H9 (cell line): ENCODE measurements at regions not wholly inside any gene's neighbourhood (a gene's known extent, or its start where the extent isn't known, plus 50 kb on each side); places are given as distances from the start of the nearest gene placed in this dataset.

Experiments
- DNase-seq: peaks from one replicate; pipeline ENCODE4 v3.0.0-alpha.2; 2017
- H2AFZ ChIP-seq: one replicate; pipeline ENCODE4 v1.6.1; 2013; ENCODE audit warnings: mild to moderate bottlenecking, low read length, control low read depth, moderate library complexity
- H2AK5ac ChIP-seq: 2 replicates; pipeline ENCODE4 v1.6.1; 2013; ENCODE audit warnings: low read length, control low read depth, mixed read lengths; ENCODE audit not compliant: insufficient read length
- H2BK120ac ChIP-seq: one replicate; pipeline ENCODE4 v1.6.1; 2013; ENCODE audit warnings: low read depth, mild to moderate bottlenecking, low read length, control low read depth, inconsistent platforms; ENCODE audit not compliant: poor library complexity, severe bottlenecking
- H2BK12ac ChIP-seq: 2 replicates; pipeline ENCODE4 v1.6.1; 2013; ENCODE audit warnings: low read length, control low read depth, mixed read lengths, low read depth; ENCODE audit not compliant: insufficient read length
- H2BK15ac ChIP-seq: 2 replicates; pipeline ENCODE4 v1.6.1; 2013; ENCODE audit warnings: low read depth, low read length, control low read depth
- H2BK20ac ChIP-seq: one replicate; pipeline ENCODE4 v1.6.1; 2013; ENCODE audit warnings: low read depth, mild to moderate bottlenecking, low read length, control low read depth, inconsistent platforms; ENCODE audit not compliant: poor library complexity, severe bottlenecking
- H2BK5ac ChIP-seq: 2 replicates; pipeline ENCODE4 v1.6.1; 2013; ENCODE audit warnings: low read length, control low read depth, mixed read lengths; ENCODE audit not compliant: insufficient read length
- H3K14ac ChIP-seq: 2 replicates; pipeline ENCODE4 v1.6.1; 2013; ENCODE audit warnings: low read length, control low read depth; ENCODE audit not compliant: insufficient read depth
- H3K18ac ChIP-seq: 2 replicates; pipeline ENCODE4 v1.6.1; 2013; ENCODE audit warnings: low read depth, mild to moderate bottlenecking, mixed read lengths, low read length, control low read depth; ENCODE audit not compliant: insufficient read length
- H3K23ac ChIP-seq: 2 replicates; pipeline ENCODE4 v1.6.1; 2013; ENCODE audit warnings: low read length, control low read depth, mixed read lengths, low read depth; ENCODE audit not compliant: insufficient read length
- H3K23me2 ChIP-seq: 2 replicates; pipeline ENCODE4 v1.6.1; 2013; ENCODE audit warnings: low read depth, mild to moderate bottlenecking, mixed read lengths, low read length, control low read depth; ENCODE audit not compliant: insufficient read length, poor library complexity, severe bottlenecking
- H3K27ac ChIP-seq: 2 replicates; pipeline ENCODE4 v1.5.1; 2013; ENCODE audit warnings: low read length, control low read depth, mixed read lengths, low read depth; ENCODE audit not compliant: insufficient read length
- H3K27me3 ChIP-seq: 2 replicates; pipeline ENCODE4 v1.6.1; 2013; ENCODE audit warnings: low read length, control low read depth, inconsistent platforms; ENCODE audit not compliant: insufficient read depth
- H3K4ac ChIP-seq: 2 replicates; pipeline ENCODE4 v1.6.1; 2013; ENCODE audit warnings: low read depth, mild to moderate bottlenecking, control low read depth, inconsistent platforms, low read length, moderate library complexity
- H3K4me1 ChIP-seq: 2 replicates; pipeline ENCODE4 v1.6.1; 2013; ENCODE audit warnings: low read length, control low read depth, inconsistent platforms; ENCODE audit not compliant: insufficient read depth
- H3K4me2 ChIP-seq: 2 replicates; pipeline ENCODE4 v1.6.1; 2013; ENCODE audit warnings: low read length, control low read depth, mixed read lengths; ENCODE audit not compliant: insufficient read length, insufficient read depth
- H3K56ac ChIP-seq: 2 replicates; pipeline ENCODE4 v1.6.1; 2013; ENCODE audit warnings: low read depth, mild to moderate bottlenecking, mixed read lengths, low read length, control low read depth; ENCODE audit not compliant: insufficient read length
- H3K79me1 ChIP-seq: 2 replicates; pipeline ENCODE4 v1.6.1; 2013; ENCODE audit warnings: low read depth, mild to moderate bottlenecking, moderate library complexity, low read length, control low read depth, inconsistent platforms; ENCODE audit not compliant: insufficient read depth, poor library complexity, severe bottlenecking
- H3K79me2 ChIP-seq: 2 replicates; pipeline ENCODE4 v1.6.1; 2013; ENCODE audit warnings: low read length, control low read depth, inconsistent platforms; ENCODE audit not compliant: insufficient read depth
- H3K9ac ChIP-seq: 2 replicates; pipeline ENCODE4 v1.6.1; 2013; ENCODE audit warnings: low read length, control low read depth, mixed read lengths; ENCODE audit not compliant: insufficient read length; ENCODE audit errors: extremely low read depth
- H3K9me3 ChIP-seq: one replicate; pipeline ENCODE4 v1.6.1; 2013; ENCODE audit warnings: low read depth, low read length, inconsistent platforms; ENCODE audit not compliant: control insufficient read depth
- H3T11ph ChIP-seq: one replicate; pipeline ENCODE4 v1.6.1; 2013; ENCODE audit warnings: mild to moderate bottlenecking, low read length, control low read depth, inconsistent platforms
- H4K20me1 ChIP-seq: one replicate; pipeline ENCODE4 v1.6.1; 2013; ENCODE audit not compliant: control insufficient read depth, insufficient read length, insufficient read depth
- H4K5ac ChIP-seq: 2 replicates; pipeline ENCODE4 v1.6.1; 2013; ENCODE audit warnings: low read depth, mild to moderate bottlenecking, mixed read lengths, low read length, control low read depth; ENCODE audit not compliant: insufficient read length
- H4K8ac ChIP-seq: replicated peaks from 2 replicates; pipeline ENCODE4 v1.6.1; 2013; ENCODE audit warnings: low read length, control low read depth, mixed read lengths, low read depth; ENCODE audit not compliant: insufficient read length
- H4K91ac ChIP-seq: 2 replicates; pipeline ENCODE4 v1.6.1; 2013; ENCODE audit warnings: low read depth, mild to moderate bottlenecking, moderate library complexity, mixed read lengths, low read length, control low read depth; ENCODE audit not compliant: insufficient read length
- H3K27ac Mint-ChIP-seq, 3 experiments: 2 replicates in 2 of 3; 3 replicates in 1 of 3; pipeline ENCODE4 v1.8.0; 2020 to 2021; ENCODE audit warnings: mixed read lengths in 3 of 3, mild to moderate bottlenecking in 1 of 3, moderate library complexity in 1 of 3
- H3K27me3 Mint-ChIP-seq: 2 replicates; pipeline ENCODE4 v1.8.0; 2021; ENCODE audit warnings: low read depth, mild to moderate bottlenecking, moderate library complexity, mixed read lengths
- H3K36me3 Mint-ChIP-seq, 3 experiments: 2 replicates in 2 of 3; 3 replicates in 1 of 3; pipeline ENCODE4 v1.8.0; 2020 to 2021; ENCODE audit warnings: low read depth in 3 of 3, mixed read lengths in 3 of 3; ENCODE audit not compliant: insufficient read depth in 1 of 3
- H3K4me1 Mint-ChIP-seq, 2 experiments: 2 replicates each; pipeline ENCODE4 v1.8.0; 2020; ENCODE audit warnings: mixed read lengths in 2 of 2
- H3K4me3 Mint-ChIP-seq, 2 experiments: 2 replicates in 1 of 2; 3 replicates in 1 of 2; pipeline ENCODE4 v1.8.0; 2020 to 2021; ENCODE audit warnings: mild to moderate bottlenecking in 2 of 2, mixed read lengths in 2 of 2, moderate library complexity in 1 of 2
- H3K9me3 Mint-ChIP-seq, 2 experiments: 2 replicates in 1 of 2; 3 replicates in 1 of 2; pipeline ENCODE4 v1.8.0; 2020; ENCODE audit warnings: mild to moderate bottlenecking in 2 of 2, mixed read lengths in 2 of 2, moderate library complexity in 1 of 2
- CTCF ChIP-seq: fragments of 200-600 bp; sonication (generic); conservative IDR thresholded peaks from 3 replicates; pipeline ENCODE4 v1.8.0; 2021; ENCODE audit warnings: antibody characterized with exemption, mild to moderate bottlenecking
- WGBS: extraction: QIAGEN DNeasy Blood & Tissue Kit; methylation state at CpG from one replicate; pipeline ENCODE4 v1.1.7; 2013; ENCODE audit warnings: missing lambda C conversion rate, low lambda C conversion rate, mixed read lengths; ENCODE audit not compliant: insufficient read length; ENCODE audit errors: extremely low coverage; 5-methylcytosine and 5-hydroxymethylcytosine counted together

- TF ChIP-seq CTCF: no peak
- Histone ChIP-seq H2AK5ac (no peak overlapping the region), H4K20me1 (no peaks in the 10 kb centered on the region), H3K79me2 (no peaks in the 10 kb centered on the region), H4K8ac (no peak overlapping the region), H3K56ac (no peak overlapping the region), H3K9ac (no peak overlapping the region), H2BK15ac (no peak overlapping the region), H2BK120ac (no peak overlapping the region), H3K9me3 (no peaks in the 10 kb centered on the region), H3K23me2 (no peaks in the 10 kb centered on the region), H3T11ph (no peak overlapping the region), H3K4me2 (no peak overlapping the region), H4K91ac (no peak overlapping the region), H2BK5ac (no peak overlapping the region), H2AFZ (no peak overlapping the region), H3K4me1 (no peaks in the 10 kb centered on the region), H3K27me3 (no peaks in the 10 kb centered on the region), H2BK20ac (no peak overlapping the region), H3K14ac (no peak overlapping the region), H3K4ac (no peak overlapping the region), H4K5ac (no peak overlapping the region), H3K27ac (no peak overlapping the region), H3K23ac (no peak overlapping the region), H3K18ac (no peak overlapping the region), H2BK12ac (no peak overlapping the region), H3K79me1 (no peaks in the 10 kb centered on the region)
- Mint-ChIP-seq H3K9me3 (peaks cover 33 to 46% of the 10 kb centered on the region in 2 experiments), H3K27ac (no peak overlapping the region), H3K4me3 (no peak overlapping the region), H3K36me3 (peaks cover 0 to 3% (median 0%) of the 10 kb centered on the region in 3 experiments; a peak in 2 of 7 replicates), H3K4me1 (no peaks in the 10 kb centered on the region), H3K27me3 (peaks cover 2% of the 10 kb centered on the region)
- no peak for DNase-seq
- WGBS: no CpG with 5 or more reads among the region's 16 CpGs
Measured at GRCh38 chr2:87401726-87402345, 346.1 kb upstream of the PLGLB2 start.
